ENCODE measurements at regions not wholly inside any gene's neighbourhood (a gene's known extent, or its start where the extent isn't known, plus 50 kb on each side); places are given as distances from the start of the nearest gene placed in this dataset.

- H3K4me3 Mint-ChIP-seq: no peak overlapping the region
- peaks cover 3% of the 10 kb centered on the region for H3K27me3 Mint-ChIP-seq
- no peaks in the 10 kb centered on the region for H3K36me3 Mint-ChIP-seq
- H3K9me3 Mint-ChIP-seq: no peaks in the 10 kb centered on the region
- no peak overlapping the region for H3K27ac Mint-ChIP-seq
- no peaks in the 10 kb centered on the region for H3K4me1 Mint-ChIP-seq
- no peak for DNase-seq
These were observed 392.1 kb upstream of the HSF2 start for GRCh38 chr6:122007339-122007738.

DNA sequence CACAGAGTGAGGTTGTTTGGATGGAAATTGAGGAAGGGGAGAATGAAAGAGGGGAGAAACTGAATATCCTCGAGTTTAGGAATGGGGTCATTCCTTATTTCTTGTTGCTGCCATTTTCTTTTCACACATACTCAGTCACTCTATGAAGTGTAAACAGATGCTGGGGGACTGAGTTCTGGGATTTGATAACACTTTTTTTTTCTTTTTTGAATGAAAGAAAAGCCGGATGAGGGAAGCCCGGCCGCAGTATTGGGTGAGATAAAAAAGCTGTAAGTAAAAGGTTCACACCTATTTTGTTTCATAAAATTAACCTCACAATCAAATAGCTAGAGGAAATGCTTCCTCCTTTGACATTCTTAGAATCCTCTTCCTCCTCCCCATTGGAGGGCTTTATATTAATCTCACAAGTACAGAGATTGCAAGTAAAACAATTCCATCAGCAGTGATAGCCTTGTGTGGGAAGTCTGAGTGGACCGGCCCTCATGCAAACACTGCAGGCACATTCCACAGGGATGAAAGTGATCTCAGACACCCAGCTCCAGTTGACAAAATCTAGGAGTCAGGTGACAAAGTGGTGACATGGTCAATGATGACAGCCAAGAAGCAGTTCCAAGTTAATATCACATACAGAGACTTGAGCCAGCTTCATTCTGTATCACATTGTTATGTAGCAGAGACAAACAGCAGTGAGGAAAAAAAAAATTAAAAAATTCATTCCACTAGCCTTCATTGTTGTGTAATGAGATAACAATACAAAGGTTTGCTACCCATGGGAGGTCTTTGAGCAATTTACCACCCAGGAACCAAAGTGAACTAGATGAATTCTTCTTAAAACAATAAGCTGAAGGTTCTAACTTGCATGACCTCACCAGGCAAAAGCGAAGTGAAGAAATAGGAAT, 391.1 kb upstream of the HSF2 start:
- no peaks in the 10 kb centered on the region for H3K9me3 Mint-ChIP-seq
- H3K36me3 Mint-ChIP-seq: no peaks in the 10 kb centered on the region

GRCh38 chr6:122009000-122009350, 390.5 kb upstream of the HSF2 start:
- no peak overlapping the region for H3K27ac Mint-ChIP-seq
- no peak overlapping the region for H3K4me3 Mint-ChIP-seq
- H3K9me3 Mint-ChIP-seq: no peaks in the 10 kb centered on the region
- DNase-seq: no peak
- peaks cover 3% of the 10 kb centered on the region for H3K27me3 Mint-ChIP-seq
- H3K4me1 Mint-ChIP-seq: no peaks in the 10 kb centered on the region
- no peaks in the 10 kb centered on the region for H3K36me3 Mint-ChIP-seq

More for the DNA sequence above, 391.1 kb upstream of the HSF2 start:
- Mint-ChIP-seq H3K4me3 (no peak overlapping the region), H3K27ac (no peak overlapping the region), H3K4me1 (no peaks in the 10 kb centered on the region), H3K27me3 (peaks cover 3% of the 10 kb centered on the region)
- DNase-seq: no peak

DNA sequence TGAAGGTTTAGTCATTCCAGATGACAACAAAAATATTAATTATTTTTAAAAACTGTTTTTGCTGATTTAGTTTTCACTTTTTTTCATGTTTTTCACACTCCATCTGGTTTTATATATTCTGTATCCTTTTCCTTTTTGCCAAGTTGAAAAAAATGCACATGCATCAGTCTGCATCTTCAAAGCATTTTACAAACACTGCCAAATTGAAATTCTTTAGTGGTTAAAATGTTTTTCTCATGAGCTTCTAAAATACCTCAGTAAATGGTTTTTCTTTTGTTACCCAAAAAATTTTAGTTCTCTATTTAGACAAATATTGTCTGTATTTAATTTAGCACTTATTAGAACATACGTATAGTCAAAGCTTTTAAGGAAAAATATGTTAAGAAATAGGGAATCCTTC, 386.9 kb upstream of the HSF2 start:
- Mint-ChIP-seq H3K4me1 (no peaks in the 10 kb centered on the region), H3K27me3 (no peaks in the 10 kb centered on the region), H3K27ac (no peak overlapping the region), H3K36me3 (no peaks in the 10 kb centered on the region), H3K4me3 (no peak overlapping the region), H3K9me3 (no peaks in the 10 kb centered on the region)
- DNase-seq: no peak

GRCh38 chr6:122014961-122015360, 384.5 kb upstream of the HSF2 start:
- H3K4me3 Mint-ChIP-seq: no peak overlapping the region
- DNase-seq: no peak
- H3K27ac Mint-ChIP-seq: no peak overlapping the region
- no peaks in the 10 kb centered on the region for H3K27me3 Mint-ChIP-seq
- H3K9me3 Mint-ChIP-seq: no peaks in the 10 kb centered on the region
- no peaks in the 10 kb centered on the region for H3K36me3 Mint-ChIP-seq
- H3K4me1 Mint-ChIP-seq: no peaks in the 10 kb centered on the region

DNA sequence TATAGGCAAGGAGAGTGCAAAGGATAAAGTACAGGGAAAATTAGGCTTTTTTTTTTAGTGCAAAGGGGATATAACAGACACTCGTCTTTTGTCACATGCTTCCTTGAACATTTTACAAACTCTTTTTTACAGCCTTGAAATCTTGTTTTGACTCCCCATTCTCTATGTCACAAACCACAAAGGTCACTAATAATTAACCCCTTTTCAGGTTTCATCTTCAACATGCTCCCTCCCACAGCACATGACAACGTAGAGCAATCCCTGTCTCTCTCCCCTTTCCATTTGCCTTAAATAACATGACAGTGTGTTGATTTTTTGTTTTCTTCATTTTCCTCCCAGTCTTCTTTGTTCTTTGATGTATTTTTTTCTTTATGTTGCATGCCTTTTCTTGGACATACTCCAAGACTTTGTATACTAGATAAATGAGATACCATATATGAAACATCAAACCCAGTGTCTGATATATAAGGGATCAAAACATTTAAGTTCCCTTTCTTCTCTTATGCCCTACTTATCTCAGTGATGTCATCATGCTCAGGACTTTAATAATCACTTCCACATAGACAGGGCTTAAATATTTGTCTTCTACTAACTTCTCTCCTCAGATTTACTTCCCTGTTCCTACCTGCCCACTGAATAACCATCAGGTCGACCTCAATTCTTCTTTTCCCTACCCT, 378.7 kb upstream of the HSF2 start:
- Mint-ChIP-seq H3K4me1 (peaks cover 1% of the 10 kb centered on the region), H3K27me3 (peaks cover 3% of the 10 kb centered on the region), H3K4me3 (no peak overlapping the region), H3K36me3 (no peaks in the 10 kb centered on the region), H3K9me3 (no peaks in the 10 kb centered on the region), H3K27ac (no peak overlapping the region)
- no peak for DNase-seq

- Mint-ChIP-seq H3K9me3 (no peaks in the 10 kb centered on the region), H3K4me1 (peaks cover 1% of the 10 kb centered on the region)
These were observed 374.3 kb upstream of the HSF2 start for GRCh38 chr6:122025104-122025503.

DNA sequence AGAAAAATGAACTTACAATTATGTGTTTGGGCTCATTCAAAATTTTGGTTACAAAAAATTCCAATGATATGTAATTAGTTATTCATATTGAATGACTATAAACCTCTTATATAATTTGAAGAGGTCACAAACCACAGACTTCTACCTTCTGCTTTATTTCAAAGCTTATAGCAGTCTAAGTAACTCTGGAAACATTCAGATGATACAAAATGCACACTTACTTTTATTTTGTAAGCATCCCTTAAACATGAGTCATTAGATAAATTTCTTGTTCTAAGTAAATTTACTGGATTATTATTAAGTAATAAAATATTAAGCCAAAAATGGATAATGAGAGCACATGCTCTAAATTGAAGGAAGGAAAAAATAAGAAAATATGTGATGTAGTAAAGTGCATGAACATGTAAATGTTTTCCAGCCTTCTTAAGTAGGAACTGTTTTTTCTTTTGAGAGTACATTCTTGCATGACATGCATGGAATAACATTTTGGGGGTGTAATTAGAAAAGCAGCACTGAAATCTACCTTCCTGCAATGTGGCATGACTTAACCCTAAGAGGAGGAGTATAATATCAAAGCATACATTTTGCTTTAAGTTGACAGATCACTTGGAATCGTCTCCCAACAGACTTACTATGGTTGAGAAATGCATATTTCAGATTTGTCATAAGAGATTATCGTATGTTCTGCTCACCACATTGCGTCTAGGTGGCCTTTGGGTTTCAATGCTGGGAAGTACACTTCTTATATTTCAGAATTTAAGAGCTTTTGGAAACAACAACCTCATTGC, 372.7 kb upstream of the HSF2 start:
- H3K27ac Mint-ChIP-seq: no peak overlapping the region
- no peak overlapping the region for H3K4me3 Mint-ChIP-seq
- no peaks in the 10 kb centered on the region for H3K9me3 Mint-ChIP-seq
- H3K4me1 Mint-ChIP-seq: peaks cover 3% of the 10 kb centered on the region
- no peaks in the 10 kb centered on the region for H3K36me3 Mint-ChIP-seq
- peaks cover 3% of the 10 kb centered on the region for H3K27me3 Mint-ChIP-seq
- no peak for DNase-seq

More at GRCh38 chr6:122025104-122025503, 374.3 kb upstream of the HSF2 start:
- no peak overlapping the region for H3K27ac Mint-ChIP-seq
- DNase-seq: no peak
- peaks cover 3% of the 10 kb centered on the region for H3K27me3 Mint-ChIP-seq
- H3K36me3 Mint-ChIP-seq: no peaks in the 10 kb centered on the region
- H3K4me3 Mint-ChIP-seq: no peak overlapping the region

GRCh38 chr6:122028933-122029522, 370.4 kb upstream of the HSF2 start:
- Mint-ChIP-seq H3K27me3 (peaks cover 5% of the 10 kb centered on the region), H3K27ac (no peak overlapping the region), H3K4me1 (peaks cover 3% of the 10 kb centered on the region), H3K36me3 (no peaks in the 10 kb centered on the region), H3K4me3 (no peak overlapping the region), H3K9me3 (no peaks in the 10 kb centered on the region)
- no peak for DNase-seq

- peaks cover 15% of the 10 kb centered on the region for H3K27me3 Mint-ChIP-seq
- H3K4me3 Mint-ChIP-seq: no peak overlapping the region
- no peaks in the 10 kb centered on the region for H3K9me3 Mint-ChIP-seq
- H3K4me1 Mint-ChIP-seq: peaks cover 2% of the 10 kb centered on the region
- no peaks in the 10 kb centered on the region for H3K36me3 Mint-ChIP-seq
- H3K27ac Mint-ChIP-seq: no peak overlapping the region
- no peak for DNase-seq
These were observed 365.8 kb upstream of the HSF2 start for GRCh38 chr6:122033564-122034181.

DNA sequence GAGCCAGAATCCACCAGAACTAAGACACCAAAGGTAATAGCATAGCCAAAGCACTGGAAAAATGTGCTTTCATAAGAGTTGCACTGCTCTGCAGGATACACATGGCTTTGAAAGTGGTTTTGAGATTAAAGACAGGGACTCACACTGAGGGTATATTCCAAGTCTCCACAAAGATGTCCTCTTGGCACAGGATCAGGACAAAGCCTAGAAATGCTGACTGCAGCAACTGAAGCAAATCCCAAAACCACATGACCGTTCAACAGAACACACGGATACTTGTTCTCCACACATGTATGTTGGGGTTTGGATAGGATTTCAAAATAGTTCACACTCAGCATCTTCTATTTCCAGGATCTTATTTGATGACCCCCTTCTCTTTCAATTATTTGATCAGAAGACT, 364.3 kb upstream of the HSF2 start:
- no peaks in the 10 kb centered on the region for H3K36me3 Mint-ChIP-seq
- no peaks in the 10 kb centered on the region for H3K9me3 Mint-ChIP-seq
- no peak overlapping the region for H3K4me3 Mint-ChIP-seq
- H3K27ac Mint-ChIP-seq: no peak overlapping the region
- peaks cover 2% of the 10 kb centered on the region for H3K4me1 Mint-ChIP-seq
- DNase-seq: no peak
- peaks cover 15% of the 10 kb centered on the region for H3K27me3 Mint-ChIP-seq

- peaks cover 16% of the 10 kb centered on the region for H3K4me1 Mint-ChIP-seq
- peaks cover 22% of the 10 kb centered on the region for H3K27me3 Mint-ChIP-seq
- no peak overlapping the region for H3K4me3 Mint-ChIP-seq
- no peak overlapping the region for H3K27ac Mint-ChIP-seq
- H3K36me3 Mint-ChIP-seq: no peaks in the 10 kb centered on the region
- H3K9me3 Mint-ChIP-seq: no peaks in the 10 kb centered on the region
- DNase-seq: no peak
These were observed 359.2 kb upstream of the HSF2 start for GRCh38 chr6:122040261-122040660.

- H3K27ac Mint-ChIP-seq: no peak overlapping the region
- H3K9me3 Mint-ChIP-seq: no peaks in the 10 kb centered on the region
- H3K4me3 Mint-ChIP-seq: no peak overlapping the region
- H3K27me3 Mint-ChIP-seq: peaks cover 15% of the 10 kb centered on the region
- DNase-seq: peak; percentile 5
- peaks cover 16% of the 10 kb centered on the region for H3K4me1 Mint-ChIP-seq
- H3K36me3 Mint-ChIP-seq: no peaks in the 10 kb centered on the region
These were observed 357.1 kb upstream of the HSF2 start for GRCh38 chr6:122042380-122042779.

- Mint-ChIP-seq H3K4me3 (no peak overlapping the region), H3K9me3 (no peaks in the 10 kb centered on the region), H3K27ac (no peak overlapping the region), H3K4me1 (peaks cover 16% of the 10 kb centered on the region), H3K27me3 (peaks cover 15% of the 10 kb centered on the region), H3K36me3 (no peaks in the 10 kb centered on the region)
- no peak for DNase-seq
These were observed 356.3 kb upstream of the HSF2 start for GRCh38 chr6:122042960-122043735.

All from activated naive CD8-positive, alpha-beta T cell treated with anti-CD3 and anti-CD28 coated beads for 36 hours (primary cell).